ENCODE measurements at regions not wholly inside any gene's neighbourhood (a gene's known extent, or its start where the extent isn't known, plus 50 kb on each side); places are given as distances from the start of the nearest gene placed in this dataset.

DNA sequence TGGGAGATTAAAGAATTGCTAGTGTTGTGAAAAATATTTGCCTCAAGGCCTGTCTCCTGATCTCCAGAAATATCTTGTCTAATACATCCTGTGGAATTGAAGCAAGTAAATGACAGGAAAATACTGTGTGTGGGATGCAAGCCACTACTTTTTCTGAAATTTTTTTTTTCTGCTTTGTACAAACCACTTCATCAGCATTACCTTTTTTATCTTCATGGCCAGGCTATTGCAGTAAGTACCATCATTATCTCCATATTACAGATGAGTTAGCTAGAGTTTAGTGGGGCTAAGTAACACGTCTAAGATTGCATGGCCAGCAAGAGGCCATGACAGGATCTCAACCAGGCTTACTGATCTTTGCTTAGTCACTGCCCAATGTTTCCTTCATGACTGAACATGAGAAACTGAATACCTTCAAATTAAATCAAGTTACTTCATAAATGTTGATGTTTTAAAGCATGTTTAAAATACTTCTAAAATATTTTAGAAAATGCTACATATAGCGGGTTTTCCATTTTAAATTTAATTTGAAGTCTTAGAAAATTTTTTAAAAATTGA lies 273.7 kb downstream of the SLC6A15 start:
- ChIA-PET CTCF (no interaction called here), POLR2A (no interaction called here)
- Mint-ChIP-seq H3K36me3 (ENCODE audit: low read depth) (no peaks in the 10 kb centered on the region), H3K27ac (no peak overlapping the region), H3K4me1 (no peaks in the 10 kb centered on the region), H3K4me3 (no peak overlapping the region), H3K9me3 (no peaks in the 10 kb centered on the region), H3K27me3 (no peaks in the 10 kb centered on the region)
- DNase-seq = no peak

GRCh38 chr12:84637926-84638325 lies 274.7 kb downstream of the SLC6A15 start:
- Mint-ChIP-seq H3K4me1 (no peaks in the 10 kb centered on the region), H3K27me3 (no peaks in the 10 kb centered on the region), H3K9me3 (no peaks in the 10 kb centered on the region), H3K4me3 (no peak overlapping the region), H3K36me3 (ENCODE audit: low read depth) (no peaks in the 10 kb centered on the region), H3K27ac (no peak overlapping the region)
- no peak for DNase-seq
- CTCF ChIA-PET = no interaction called here
- POLR2A ChIA-PET = no interaction called here

DNA sequence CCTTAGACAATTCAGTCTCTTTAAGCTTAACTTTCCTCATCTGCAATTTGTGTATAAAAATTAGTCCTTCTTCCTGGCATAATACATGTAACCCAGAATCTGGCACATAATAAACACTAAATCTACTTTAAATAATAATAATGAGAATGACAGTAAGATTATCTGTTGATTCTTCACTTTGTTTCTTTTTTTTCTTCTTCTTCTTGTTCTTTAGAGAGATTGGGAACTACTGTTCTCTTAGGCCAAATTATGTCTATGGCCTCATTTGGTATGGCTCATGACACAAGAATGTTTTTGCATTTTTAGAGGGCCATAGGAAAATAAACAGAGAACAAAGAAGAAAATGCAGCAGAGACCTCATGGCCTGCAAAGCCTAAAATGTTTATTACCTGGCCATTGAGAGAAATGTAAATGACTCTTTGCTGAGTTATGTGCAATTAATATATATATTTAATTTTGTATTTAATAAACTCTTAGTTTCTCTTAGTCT lies 275.8 kb downstream of the SLC6A15 start:
- no peaks in the 10 kb centered on the region for H3K9me3 Mint-ChIP-seq

DNA sequence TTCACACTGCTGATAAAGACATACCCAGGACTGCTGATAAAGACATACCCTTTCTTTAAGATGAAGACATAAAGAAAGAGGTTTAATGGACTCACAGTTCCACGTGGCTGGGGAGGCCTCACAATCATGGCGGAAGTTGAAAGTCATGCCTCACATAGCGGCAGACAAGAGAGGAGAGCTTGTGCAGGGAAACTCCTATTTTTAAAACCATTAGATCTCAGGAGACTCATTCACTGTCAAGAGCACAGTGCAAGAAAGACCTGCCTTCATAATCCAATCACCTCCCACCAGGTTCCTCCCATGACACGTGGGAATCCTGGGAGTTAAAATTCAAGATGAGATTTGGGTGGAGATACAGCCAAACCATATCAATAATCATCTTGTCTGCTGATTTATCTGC lies 278.1 kb downstream of the SLC6A15 start:
- CTCF ChIA-PET = no interaction called here
- no peak for DNase-seq
- H3K27me3 Mint-ChIP-seq = no peaks in the 10 kb centered on the region
- no peaks in the 10 kb centered on the region for H3K9me3 Mint-ChIP-seq
- H3K36me3 Mint-ChIP-seq (ENCODE audit: low read depth) = no peaks in the 10 kb centered on the region
- no peaks in the 10 kb centered on the region for H3K4me1 Mint-ChIP-seq
- H3K4me3 Mint-ChIP-seq = no peak overlapping the region
- POLR2A ChIA-PET = no interaction called here
- no peak overlapping the region for H3K27ac Mint-ChIP-seq

More for the DNA sequence above, 275.8 kb downstream of the SLC6A15 start:
- Mint-ChIP-seq H3K4me1 (no peaks in the 10 kb centered on the region), H3K27ac (no peak overlapping the region), H3K4me3 (no peak overlapping the region), H3K36me3 (ENCODE audit: low read depth) (no peaks in the 10 kb centered on the region), H3K27me3 (no peaks in the 10 kb centered on the region)
- ChIA-PET CTCF (no interaction called here), POLR2A (no interaction called here)
- no peak for DNase-seq

DNA sequence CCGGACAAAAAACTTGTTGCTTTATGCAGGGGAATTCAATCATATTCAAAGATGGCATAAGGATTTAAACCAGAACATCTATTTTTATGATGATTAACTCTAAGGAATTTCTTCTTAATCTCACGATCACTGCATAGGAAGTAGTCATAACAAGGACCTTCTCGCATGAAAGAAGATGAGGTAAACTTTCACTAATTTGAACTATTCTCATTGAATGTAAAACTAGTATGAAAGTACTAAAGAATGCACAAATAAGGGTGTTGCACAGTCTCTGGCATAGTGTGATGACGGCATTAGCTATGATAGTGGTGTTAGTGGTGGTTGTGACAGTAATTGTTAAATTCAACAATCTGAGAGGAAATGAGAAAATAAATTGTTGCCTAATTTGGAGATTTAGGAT lies 280.0 kb downstream of the SLC6A15 start:
- H3K27me3 Mint-ChIP-seq = no peaks in the 10 kb centered on the region
- H3K27ac Mint-ChIP-seq = no peak overlapping the region
- H3K4me1 Mint-ChIP-seq = no peaks in the 10 kb centered on the region
- no peak for DNase-seq
- H3K9me3 Mint-ChIP-seq = no peaks in the 10 kb centered on the region
- ChIA-PET POLR2A (no interaction called here), CTCF (no interaction called here)
- no peaks in the 10 kb centered on the region for H3K36me3 Mint-ChIP-seq (ENCODE audit: low read depth)
- H3K4me3 Mint-ChIP-seq = no peak overlapping the region

DNA sequence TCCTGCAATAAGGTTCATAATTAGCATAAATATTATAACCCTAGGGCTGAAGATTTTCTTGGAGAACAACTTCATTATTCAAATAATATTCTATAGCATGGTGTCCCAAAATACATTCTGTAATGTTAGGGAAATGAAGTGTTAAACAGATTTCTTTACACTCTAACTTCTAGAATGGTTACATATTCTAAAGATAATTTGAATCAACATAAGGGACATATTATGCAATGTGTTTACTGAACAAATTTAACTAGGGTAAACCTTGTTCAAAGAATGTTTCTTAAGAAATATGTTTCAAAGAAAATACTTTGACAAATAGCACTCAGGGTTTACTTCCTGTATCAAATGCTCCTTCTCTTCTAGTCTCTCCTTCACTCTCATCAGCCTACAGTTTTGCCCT lies 281.6 kb downstream of the SLC6A15 start:
- POLR2A ChIA-PET = no interaction called here
- CTCF ChIA-PET = no interaction called here
- Mint-ChIP-seq H3K9me3 (no peaks in the 10 kb centered on the region), H3K4me3 (no peak overlapping the region), H3K27me3 (no peaks in the 10 kb centered on the region), H3K27ac (no peak overlapping the region), H3K36me3 (ENCODE audit: low read depth) (no peaks in the 10 kb centered on the region), H3K4me1 (no peaks in the 10 kb centered on the region)
- no peak for DNase-seq

DNA sequence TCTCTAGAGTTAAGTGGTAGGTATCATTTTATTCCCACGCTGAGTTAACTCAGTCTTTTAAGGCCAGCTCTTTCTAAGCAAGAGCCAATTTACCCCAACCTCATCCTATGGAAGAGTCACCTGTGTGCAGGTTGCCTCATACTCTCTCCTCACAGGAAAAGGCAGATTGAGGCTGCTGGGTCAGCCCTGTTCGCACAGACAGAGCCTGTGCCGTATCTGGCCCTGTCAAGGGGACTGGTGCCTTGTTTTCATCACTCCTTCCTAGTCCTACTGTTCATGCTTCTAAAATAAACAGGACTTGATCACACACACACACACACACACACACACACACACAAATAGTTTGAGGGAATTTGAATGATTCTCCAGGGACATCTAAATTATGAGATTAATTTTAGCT lies 285.0 kb downstream of the SLC6A15 start:
- H3K27ac Mint-ChIP-seq = no peak overlapping the region
- no peaks in the 10 kb centered on the region for H3K27me3 Mint-ChIP-seq
- DNase-seq = no peak
- H3K9me3 Mint-ChIP-seq = no peaks in the 10 kb centered on the region
- H3K4me3 Mint-ChIP-seq = no peak overlapping the region
- POLR2A ChIA-PET = no interaction called here
- CTCF ChIA-PET = no interaction called here
- H3K36me3 Mint-ChIP-seq (ENCODE audit: low read depth) = no peaks in the 10 kb centered on the region
- no peaks in the 10 kb centered on the region for H3K4me1 Mint-ChIP-seq

GRCh38 chr12:84624601-84625000 lies 288.0 kb downstream of the SLC6A15 start:
- H3K27me3 Mint-ChIP-seq = no peaks in the 10 kb centered on the region
- DNase-seq = no peak
- H3K4me1 Mint-ChIP-seq = no peaks in the 10 kb centered on the region
- no peaks in the 10 kb centered on the region for H3K9me3 Mint-ChIP-seq
- H3K36me3 Mint-ChIP-seq (ENCODE audit: low read depth) = no peaks in the 10 kb centered on the region
- H3K27ac Mint-ChIP-seq = no peak overlapping the region
- ChIA-PET CTCF (no interaction called here), POLR2A (no interaction called here)
- H3K4me3 Mint-ChIP-seq = no peak overlapping the region

- Mint-ChIP-seq H3K27ac (no peak overlapping the region), H3K4me1 (no peaks in the 10 kb centered on the region), H3K27me3 (no peaks in the 10 kb centered on the region), H3K9me3 (no peaks in the 10 kb centered on the region), H3K36me3 (ENCODE audit: low read depth) (no peaks in the 10 kb centered on the region), H3K4me3 (no peak overlapping the region)
- POLR2A ChIA-PET = no interaction called here
- DNase-seq = no peak
- CTCF ChIA-PET = no interaction called here
These were observed 293.5 kb downstream of the SLC6A15 start for GRCh38 chr12:84619053-84619571.

DNA sequence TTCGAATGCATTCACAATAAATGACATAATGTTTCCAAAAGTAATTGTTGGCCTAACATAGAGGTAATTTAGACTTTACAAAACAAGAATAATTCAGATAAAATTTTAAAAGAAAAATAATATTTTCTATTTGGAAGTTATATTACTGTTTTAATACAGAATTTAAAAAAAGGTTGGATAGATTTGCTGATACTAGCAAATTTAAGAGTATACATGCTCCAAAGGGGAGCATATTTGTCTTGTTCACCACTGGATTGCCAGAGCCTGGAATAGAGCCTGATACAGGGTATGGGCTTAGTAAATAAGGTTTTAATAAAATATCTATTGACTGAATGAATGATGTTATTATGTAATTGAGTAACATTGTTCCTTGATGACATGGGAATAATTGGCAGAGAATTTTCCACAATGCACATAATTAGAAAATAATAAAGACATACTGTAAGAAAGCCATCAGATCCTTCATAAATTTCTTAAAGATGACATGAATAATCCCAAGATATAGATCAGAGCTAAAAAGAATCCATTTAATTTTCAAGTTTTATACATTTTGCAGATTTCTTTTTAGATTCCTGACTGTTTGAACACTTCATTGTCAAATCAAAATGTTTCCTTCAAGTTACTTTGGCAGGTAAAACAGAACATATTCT lies 305.3 kb downstream of the SLC6A15 start:
- Mint-ChIP-seq H3K27ac (no peak overlapping the region), H3K9me3 (no peaks in the 10 kb centered on the region), H3K4me1 (no peaks in the 10 kb centered on the region), H3K27me3 (no peaks in the 10 kb centered on the region), H3K4me3 (no peak overlapping the region), H3K36me3 (ENCODE audit: low read depth) (no peaks in the 10 kb centered on the region)
- POLR2A ChIA-PET = no interaction called here
- DNase-seq = no peak
- CTCF ChIA-PET = no interaction called here

GRCh38 chr12:84605983-84606382 lies 306.6 kb downstream of the SLC6A15 start:
- Mint-ChIP-seq H3K4me3 (no peak overlapping the region), H3K27ac (no peak overlapping the region), H3K4me1 (no peaks in the 10 kb centered on the region)

DNA sequence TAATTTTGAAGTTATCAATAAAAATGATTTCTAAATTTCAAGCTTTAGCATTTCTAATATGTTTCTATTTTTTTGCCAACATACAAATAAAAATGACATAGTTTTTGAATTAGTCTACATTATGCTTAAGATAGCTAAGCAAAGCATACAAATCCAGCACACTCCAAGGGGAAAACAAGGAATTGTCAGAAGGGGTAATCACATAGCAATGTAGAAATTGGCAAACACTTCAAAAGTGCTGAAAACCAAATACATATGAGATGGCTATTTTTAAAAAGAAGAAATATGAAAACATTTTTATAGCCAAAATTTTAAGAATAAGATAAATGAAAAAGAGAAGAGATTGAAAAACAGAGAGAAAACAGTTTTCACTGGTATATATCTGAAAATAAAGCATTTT lies 308.0 kb downstream of the SLC6A15 start:
- CTCF ChIA-PET = no interaction called here
- no peaks in the 10 kb centered on the region for H3K4me1 Mint-ChIP-seq
- H3K27me3 Mint-ChIP-seq = no peaks in the 10 kb centered on the region
- no peaks in the 10 kb centered on the region for H3K36me3 Mint-ChIP-seq (ENCODE audit: low read depth)
- DNase-seq = no peak
- no peak overlapping the region for H3K27ac Mint-ChIP-seq
- no peaks in the 10 kb centered on the region for H3K9me3 Mint-ChIP-seq
- no peak overlapping the region for H3K4me3 Mint-ChIP-seq
- POLR2A ChIA-PET = no interaction called here

More at GRCh38 chr12:84605983-84606382, 306.6 kb downstream of the SLC6A15 start:
- ChIA-PET POLR2A (no interaction called here), CTCF (no interaction called here)
- Mint-ChIP-seq H3K36me3 (ENCODE audit: low read depth) (no peaks in the 10 kb centered on the region), H3K9me3 (no peaks in the 10 kb centered on the region), H3K27me3 (no peaks in the 10 kb centered on the region)
- DNase-seq = no peak

DNA sequence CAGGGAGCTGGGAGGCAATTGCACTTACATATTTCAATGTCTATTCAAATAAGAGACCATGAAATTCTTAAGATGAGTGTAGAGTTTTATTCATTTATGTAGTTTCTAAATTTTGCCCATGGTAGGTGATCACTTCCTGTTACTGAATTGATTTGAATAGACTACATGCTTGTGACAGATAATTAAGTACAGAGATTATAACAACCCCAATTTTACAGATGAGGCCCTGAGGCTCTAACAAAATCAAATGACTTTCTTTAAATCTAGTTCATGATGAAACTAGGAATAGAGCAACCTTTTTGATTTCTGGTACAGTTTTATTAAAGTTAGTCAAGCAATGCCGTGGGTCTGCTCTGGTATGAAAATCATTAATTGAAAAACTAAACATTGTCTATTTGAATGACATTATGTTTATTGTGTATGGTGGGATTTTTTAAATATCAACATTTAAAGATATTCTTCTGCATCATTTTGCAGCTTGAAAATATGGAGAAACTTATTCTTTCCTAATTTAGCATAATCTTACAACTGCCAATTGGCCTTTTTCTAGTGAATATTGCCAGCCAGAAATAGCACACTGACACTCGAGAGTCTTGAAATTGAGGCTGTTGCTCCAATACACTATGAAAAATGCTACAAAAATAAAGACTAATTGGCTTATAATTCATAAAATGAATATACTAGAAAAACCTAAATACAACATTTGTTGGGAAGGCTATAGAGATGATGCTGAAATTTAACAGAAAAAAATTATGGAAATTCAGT lies 308.9 kb downstream of the SLC6A15 start:
- H3K9me3 Mint-ChIP-seq = no peaks in the 10 kb centered on the region
- no peak overlapping the region for H3K4me3 Mint-ChIP-seq
- H3K27me3 Mint-ChIP-seq = no peaks in the 10 kb centered on the region
- CTCF ChIA-PET = no interaction called here
- no peak for DNase-seq
- no peak overlapping the region for H3K27ac Mint-ChIP-seq
- no peaks in the 10 kb centered on the region for H3K36me3 Mint-ChIP-seq (ENCODE audit: low read depth)
- no peaks in the 10 kb centered on the region for H3K4me1 Mint-ChIP-seq
- POLR2A ChIA-PET = no interaction called here

GRCh38 chr12:84601483-84601882 lies 311.1 kb downstream of the SLC6A15 start:
- no peak overlapping the region for H3K4me3 Mint-ChIP-seq
- no peaks in the 10 kb centered on the region for H3K9me3 Mint-ChIP-seq
- no peaks in the 10 kb centered on the region for H3K27me3 Mint-ChIP-seq
- no peaks in the 10 kb centered on the region for H3K36me3 Mint-ChIP-seq (ENCODE audit: low read depth)
- H3K4me1 Mint-ChIP-seq = no peaks in the 10 kb centered on the region
- no peak overlapping the region for H3K27ac Mint-ChIP-seq
- ChIA-PET CTCF (no interaction called here), POLR2A (no interaction called here)
- no peak for DNase-seq

Measured in activated CD4-positive, alpha-beta memory T cell treated with anti-CD3 and anti-CD28 coated beads, Interleukin-2, amount 10 ng/mL, durations not matched to agents 7 days and 5 days (primary cell).